Pancreas (tissue), 10 donors: ENCODE measurements at regions not wholly inside any gene's neighbourhood (a gene's known extent, or its start where the extent isn't known, plus 50 kb on each side); places are given as distances from the start of the nearest gene placed in this dataset.
A peak's percentile ranks its signal among the peaks of the same experiment; 100 is the strongest.

ENCODE experiments used
- ATAC-seq, 4 donors: fragments of 200-7000 bp; cut with Tn5 transposase; one replicate each; pipeline versions ENCODE4 v1.8.0 to v1.9.1; 2020; ENCODE audit warnings: mild to moderate bottlenecking in 4 of 4, moderate library complexity in 4 of 4
- DNase-seq, 6 donors: peaks; one replicate each; pipeline ENCODE4 v3.0.0-alpha.2; 2020
- FAIRE-seq: peaks from 2 replicates; lab custom pipeline; 2012; peaks lifted over from hg19 to GRCh38; lab: Jason Lieb, UNC
- H3K27ac ChIP-seq, 4 donors: fragments of 200-600 bp; sonication (generic); 1 replicate in 3 of 4; 2 replicates in 1 of 4; pipeline versions ENCODE4 v1.5.0 to v1.8.0; 2020
- H3K27me3 ChIP-seq, 4 donors: fragments of 200-600 bp; one replicate each; pipeline ENCODE4 v1.8.0; 2021
- H3K36me3 ChIP-seq, 3 donors: fragments of 200-600 bp; sonication (generic) in 1 of 3; one replicate each; pipeline versions ENCODE4 v1.5.0 to v1.8.0; 2020 to 2021
- H3K4me1 ChIP-seq, 3 donors: fragments of 200-600 bp; one replicate each; pipeline ENCODE4 v1.8.0; 2021
- H3K4me3 ChIP-seq, 4 donors: fragments of 200-600 bp; sonication (generic) in 2 of 4; one replicate each; pipeline versions ENCODE4 v1.5.0 to v1.8.0; 2020 to 2021
- H3K9me3 ChIP-seq, 4 donors: fragments of 200-600 bp; one replicate each; pipeline ENCODE4 v1.8.0; 2021
- WGBS, 2 donors: extraction: QIAGEN DNeasy Blood & Tissue Kit; methylation state at CpG; one replicate each; pipeline ENCODE4 v1.1.7; 2013; 5-methylcytosine and 5-hydroxymethylcytosine counted together
- intact Hi-C, 3 donors: fragments of 100-400 bp; cut with DNase I; formaldehyde crosslinking; loops; one replicate each; pipeline versions ENCODE4 v1.11.1 to v1.14.2; 2022
- TF ChIP-seq, protein P1 (sequence below), 4 donors: fragments of 200-600 bp; sonication (generic) in 3 of 4; IDR thresholded peaks; one replicate each; pipeline versions ENCODE4 v1.5.0 to v1.8.0; 2021; ENCODE audit warnings: antibody characterized with exemption in 4 of 4
- donor health status: healthy with polysubstance abuse.
- donor health status: DM: no; HTN: no; CAD: no; lungs with moderate emphysema.
- donor health status: DM: no; HTN: no; CAD: no.
- donor health status: control.
- donor health status: control.
- donor health status: Bipolar disorder and iron deficiency.
- donor health status: DM: yes; HTN: yes; CAD: no.
- donor health status: DM: no; HTN: no; CAD: no.
- donor health status: DM: no; HTN: no; CAD: no.
- donor health status: DM: yes; HTN: yes; CAD: no.

GRCh38 chr1:239816081-239816782, 275.5 kb upstream of the FMN2 start:
- Histone ChIP-seq H3K27ac (peak overlapping the region in 1 of 4 donors; percentile 50), H3K36me3 (no peaks in the 10 kb centered on the region), H3K4me1 (no peaks in the 10 kb centered on the region), H3K4me3 (no peak overlapping the region), H3K27me3 (no peaks in the 10 kb centered on the region), H3K9me3 (no peaks in the 10 kb centered on the region)
- DNase-seq: peak in 3 of 6 donors; percentile 18 to 57 (median 25)
- no peak for FAIRE-seq
- ATAC-seq: peak; percentile 35 to 94 (median 78)
- TF ChIP-seq, protein P1, sequence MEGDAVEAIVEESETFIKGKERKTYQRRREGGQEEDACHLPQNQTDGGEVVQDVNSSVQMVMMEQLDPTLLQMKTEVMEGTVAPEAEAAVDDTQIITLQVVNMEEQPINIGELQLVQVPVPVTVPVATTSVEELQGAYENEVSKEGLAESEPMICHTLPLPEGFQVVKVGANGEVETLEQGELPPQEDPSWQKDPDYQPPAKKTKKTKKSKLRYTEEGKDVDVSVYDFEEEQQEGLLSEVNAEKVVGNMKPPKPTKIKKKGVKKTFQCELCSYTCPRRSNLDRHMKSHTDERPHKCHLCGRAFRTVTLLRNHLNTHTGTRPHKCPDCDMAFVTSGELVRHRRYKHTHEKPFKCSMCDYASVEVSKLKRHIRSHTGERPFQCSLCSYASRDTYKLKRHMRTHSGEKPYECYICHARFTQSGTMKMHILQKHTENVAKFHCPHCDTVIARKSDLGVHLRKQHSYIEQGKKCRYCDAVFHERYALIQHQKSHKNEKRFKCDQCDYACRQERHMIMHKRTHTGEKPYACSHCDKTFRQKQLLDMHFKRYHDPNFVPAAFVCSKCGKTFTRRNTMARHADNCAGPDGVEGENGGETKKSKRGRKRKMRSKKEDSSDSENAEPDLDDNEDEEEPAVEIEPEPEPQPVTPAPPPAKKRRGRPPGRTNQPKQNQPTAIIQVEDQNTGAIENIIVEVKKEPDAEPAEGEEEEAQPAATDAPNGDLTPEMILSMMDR (IDR thresholded peaks at IDR 0.05): no peak
- intact Hi-C loops: no loop called here
- WGBS, 2 donors: 56 to 59% methylated on average over 5 of the region's 5 CpGs

DNA sequence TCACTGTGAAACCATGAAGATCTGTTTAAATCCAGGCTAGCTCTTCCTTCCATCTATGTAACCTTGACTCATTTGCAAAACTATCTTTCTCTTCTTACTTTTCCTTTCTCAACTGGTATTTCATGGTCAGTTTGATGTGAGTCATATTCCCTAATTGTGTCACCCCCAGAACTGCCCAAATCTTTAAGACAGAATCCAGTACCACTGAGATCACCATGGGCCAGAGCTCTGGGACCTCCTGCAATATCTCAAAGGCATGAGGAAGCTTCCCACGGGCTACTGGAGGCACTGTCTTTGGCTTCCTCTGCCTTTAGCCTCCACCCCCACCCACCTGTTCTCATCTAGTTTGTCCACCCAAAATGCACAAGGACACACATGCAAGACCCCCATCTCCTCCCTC, 274.4 kb upstream of the FMN2 start:
- WGBS, 2 donors: 64 to 80% methylated on average over 1 of the region's 1 CpG
- H3K9me3 ChIP-seq: no peaks in the 10 kb centered on the region
- H3K27ac ChIP-seq: no peak overlapping the region
- FAIRE-seq (no peak), DNase-seq (no peak), ATAC-seq (no peak)
- no peak overlapping the region for H3K4me3 ChIP-seq
- intact Hi-C loops: no loop called here
- H3K4me1 ChIP-seq: no peaks in the 10 kb centered on the region
- TF ChIP-seq, protein P1 (IDR thresholded peaks at IDR 0.05): no peak
- H3K36me3 ChIP-seq: no peaks in the 10 kb centered on the region
- H3K27me3 ChIP-seq: no peaks in the 10 kb centered on the region

DNA sequence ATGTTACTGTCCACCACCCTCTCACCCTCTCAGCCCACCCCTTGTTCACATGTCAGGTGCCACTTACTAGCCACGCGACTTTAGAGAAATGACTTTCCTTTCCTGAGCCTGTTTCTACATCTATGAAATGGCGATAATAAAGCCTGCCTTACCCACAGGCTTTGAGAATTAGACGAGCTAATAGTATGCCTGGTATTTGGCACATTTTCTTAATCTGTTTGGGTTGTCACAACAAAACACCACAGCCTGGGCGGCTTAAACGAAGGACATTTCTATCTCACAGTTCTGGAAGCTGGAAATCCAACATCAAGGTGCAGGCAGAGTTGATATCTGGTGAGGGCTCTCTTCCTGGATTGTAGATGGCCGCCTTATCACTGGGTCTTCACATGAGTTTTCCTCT, 273.9 kb upstream of the FMN2 start:
- no peak overlapping the region for H3K27ac ChIP-seq
- WGBS, 2 donors: 84 to 91% methylated on average over 7 of the region's 7 CpGs
- no peaks in the 10 kb centered on the region for H3K27me3 ChIP-seq
- TF ChIP-seq, protein P1 (IDR thresholded peaks at IDR 0.05): no peak
- no peaks in the 10 kb centered on the region for H3K4me1 ChIP-seq
- no peak for ATAC-seq
- no peaks in the 10 kb centered on the region for H3K36me3 ChIP-seq
- intact Hi-C loops: no loop called here
- H3K4me3 ChIP-seq: no peak overlapping the region
- no peaks in the 10 kb centered on the region for H3K9me3 ChIP-seq
- FAIRE-seq: no peak
- no peak for DNase-seq

GRCh38 chr1:239819096-239819495, 272.6 kb upstream of the FMN2 start:
- no peak for DNase-seq
- no peak overlapping the region for H3K4me3 ChIP-seq
- no peaks in the 10 kb centered on the region for H3K9me3 ChIP-seq
- no peaks in the 10 kb centered on the region for H3K27me3 ChIP-seq
- no peaks in the 10 kb centered on the region for H3K4me1 ChIP-seq
- TF ChIP-seq, protein P1 (IDR thresholded peaks at IDR 0.05): no peak
- no peak for ATAC-seq
- intact Hi-C loops: no loop called here
- 85 to 92% methylated on average over 6 of the region's 6 CpGs for WGBS, 2 donors
- H3K36me3 ChIP-seq: no peaks in the 10 kb centered on the region
- no peak overlapping the region for H3K27ac ChIP-seq
- FAIRE-seq: no peak

DNA sequence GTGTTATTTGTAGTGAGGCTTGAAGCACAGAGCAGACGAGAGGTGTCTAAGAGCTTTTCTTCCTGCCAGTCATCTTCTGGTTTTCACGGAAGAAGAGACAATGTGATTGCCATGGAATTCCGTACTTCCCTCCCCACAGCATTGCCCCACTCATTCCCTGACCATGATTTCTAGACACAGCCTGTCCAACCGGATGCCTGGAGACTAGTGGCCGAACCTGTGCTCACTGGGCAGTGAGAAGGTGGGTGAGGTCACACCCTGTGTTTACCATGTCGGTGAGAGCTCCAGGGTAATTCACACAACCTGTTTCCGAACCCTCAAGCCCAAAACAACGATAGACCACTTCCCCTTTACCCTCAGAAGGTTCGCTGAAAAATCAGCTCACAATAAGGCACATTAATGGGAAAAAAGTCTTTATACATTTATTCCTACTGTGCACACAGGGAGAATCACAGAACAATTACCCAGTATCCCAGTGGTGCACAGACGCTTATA, 271.9 kb upstream of the FMN2 start:
- H3K4me1 ChIP-seq: no peaks in the 10 kb centered on the region
- H3K36me3 ChIP-seq: no peaks in the 10 kb centered on the region
- no peak overlapping the region for H3K4me3 ChIP-seq
- WGBS, 2 donors: 83 to 89% methylated on average over 10 of the region's 10 CpGs
- H3K27me3 ChIP-seq: no peaks in the 10 kb centered on the region
- ATAC-seq (no peak), FAIRE-seq (no peak), DNase-seq (no peak)
- H3K9me3 ChIP-seq: no peaks in the 10 kb centered on the region
- H3K27ac ChIP-seq: no peak overlapping the region
- TF ChIP-seq, protein P1 (IDR thresholded peaks at IDR 0.05): no peak
- intact Hi-C loops: no loop called here
